ENCODE measurements at regions not wholly inside any gene's neighbourhood (a gene's known extent, or its start where the extent isn't known, plus 50 kb on each side); places are given as distances from the start of the nearest gene placed in this dataset.

DNA sequence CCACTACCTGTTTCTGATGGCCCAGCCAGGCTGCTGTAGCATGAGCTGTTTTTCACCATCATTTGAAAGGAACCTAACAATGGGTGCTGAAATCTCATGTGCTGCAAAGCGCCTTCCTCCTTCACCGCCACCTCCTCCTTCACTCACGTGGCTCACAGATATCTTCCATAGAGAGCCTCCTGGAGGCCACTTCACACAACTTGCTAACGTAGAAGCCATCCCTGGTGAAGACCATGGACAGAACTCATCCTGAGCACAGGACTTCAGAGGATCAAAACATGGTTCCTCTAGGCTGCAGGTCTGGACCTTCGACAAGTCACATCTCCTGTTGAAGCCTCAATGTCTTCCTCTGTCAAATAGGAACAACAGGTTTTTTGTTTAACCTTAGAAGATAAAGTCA, 155.5 kb upstream of the RAD23B start:
- Mint-ChIP-seq H3K27me3 (ENCODE audit: low read depth) (no peaks in the 10 kb centered on the region), H3K9me3 (ENCODE audit: insufficient read depth) (no peaks in the 10 kb centered on the region), H3K27ac (no peak overlapping the region), H3K4me1 (ENCODE audit: low read depth) (no peaks in the 10 kb centered on the region), H3K4me3 (no peak overlapping the region), H3K36me3 (ENCODE audit: low read depth) (no peaks in the 10 kb centered on the region)
- ChIA-PET CTCF (no interaction called here), POLR2A (no interaction called here)
- no peak for ATAC-seq
- no peak for DNase-seq

DNA sequence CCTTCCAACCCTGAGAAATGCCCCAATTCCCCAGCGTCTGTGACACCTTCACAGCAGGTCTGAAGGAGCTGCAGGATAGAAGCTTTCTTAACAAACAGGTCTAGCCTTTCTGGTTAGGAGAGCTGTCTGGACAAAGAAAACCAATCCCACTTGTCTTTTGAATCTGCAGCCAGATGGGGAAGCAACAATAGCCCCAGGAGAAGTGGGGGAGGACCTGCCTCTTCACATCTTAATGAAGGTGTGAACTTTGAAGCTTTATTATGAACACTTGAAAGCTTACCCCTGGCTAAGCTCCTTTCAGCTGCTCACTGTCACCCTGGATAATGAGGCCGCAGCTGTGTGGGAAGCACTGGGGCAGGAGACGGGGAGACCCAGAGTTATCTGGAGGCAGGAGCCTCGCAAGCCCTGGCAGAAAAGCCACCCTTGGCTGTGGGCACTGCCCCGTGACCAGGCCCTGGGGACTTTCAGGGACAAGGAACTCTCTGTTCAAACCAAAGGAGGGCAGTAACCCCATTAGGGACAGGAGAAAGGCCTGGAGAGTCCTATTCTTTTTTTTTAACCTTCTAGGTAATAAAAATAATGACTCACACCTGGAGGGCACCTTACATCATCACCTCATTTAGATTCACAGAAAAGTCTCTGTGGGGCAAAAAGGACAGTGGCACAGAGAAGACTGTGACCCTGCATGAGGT, 151.8 kb upstream of the RAD23B start:
- Mint-ChIP-seq H3K27me3 (ENCODE audit: low read depth) (no peaks in the 10 kb centered on the region), H3K4me1 (ENCODE audit: low read depth) (no peaks in the 10 kb centered on the region), H3K4me3 (no peak overlapping the region), H3K27ac (no peak overlapping the region), H3K36me3 (ENCODE audit: low read depth) (no peaks in the 10 kb centered on the region), H3K9me3 (ENCODE audit: insufficient read depth) (no peaks in the 10 kb centered on the region)
- ChIA-PET CTCF (no interaction called here), POLR2A (no interaction called here)
- ATAC-seq (no peak), DNase-seq (no peak)

DNA sequence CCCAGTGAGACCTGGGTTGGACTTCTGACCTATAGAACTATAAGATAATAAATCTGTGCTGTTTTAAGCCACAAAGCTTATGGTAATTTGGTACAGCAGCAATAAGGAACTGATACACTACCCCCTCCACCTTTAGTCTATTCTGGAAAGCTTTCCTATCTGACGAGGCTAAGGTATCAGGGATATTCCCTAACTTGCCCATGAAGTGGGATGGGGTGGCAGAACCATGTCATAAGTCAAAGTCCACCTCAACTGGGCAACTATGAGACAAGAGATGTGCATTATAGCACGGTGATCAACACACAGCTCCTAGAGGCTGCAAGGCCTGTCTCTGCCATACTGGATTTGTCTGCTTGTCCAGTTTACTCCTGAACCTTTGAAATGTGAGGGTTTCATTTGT, 146.8 kb upstream of the RAD23B start:
- H3K4me3 Mint-ChIP-seq = no peak overlapping the region
- no peaks in the 10 kb centered on the region for H3K36me3 Mint-ChIP-seq (ENCODE audit: low read depth)
- CTCF ChIA-PET = interaction anchor here (1.8 kb wide), 1 partner anchor 29 kb away, joined by 3 read pairs; no protein-coding TSS in a partner anchor
- POLR2A ChIA-PET = no interaction called here
- H3K9me3 Mint-ChIP-seq (ENCODE audit: insufficient read depth) = no peaks in the 10 kb centered on the region
- ATAC-seq (no peak), DNase-seq (no peak)
- no peak overlapping the region for H3K27ac Mint-ChIP-seq
- H3K27me3 Mint-ChIP-seq (ENCODE audit: low read depth) = no peaks in the 10 kb centered on the region
- H3K4me1 Mint-ChIP-seq (ENCODE audit: low read depth) = no peaks in the 10 kb centered on the region

DNA sequence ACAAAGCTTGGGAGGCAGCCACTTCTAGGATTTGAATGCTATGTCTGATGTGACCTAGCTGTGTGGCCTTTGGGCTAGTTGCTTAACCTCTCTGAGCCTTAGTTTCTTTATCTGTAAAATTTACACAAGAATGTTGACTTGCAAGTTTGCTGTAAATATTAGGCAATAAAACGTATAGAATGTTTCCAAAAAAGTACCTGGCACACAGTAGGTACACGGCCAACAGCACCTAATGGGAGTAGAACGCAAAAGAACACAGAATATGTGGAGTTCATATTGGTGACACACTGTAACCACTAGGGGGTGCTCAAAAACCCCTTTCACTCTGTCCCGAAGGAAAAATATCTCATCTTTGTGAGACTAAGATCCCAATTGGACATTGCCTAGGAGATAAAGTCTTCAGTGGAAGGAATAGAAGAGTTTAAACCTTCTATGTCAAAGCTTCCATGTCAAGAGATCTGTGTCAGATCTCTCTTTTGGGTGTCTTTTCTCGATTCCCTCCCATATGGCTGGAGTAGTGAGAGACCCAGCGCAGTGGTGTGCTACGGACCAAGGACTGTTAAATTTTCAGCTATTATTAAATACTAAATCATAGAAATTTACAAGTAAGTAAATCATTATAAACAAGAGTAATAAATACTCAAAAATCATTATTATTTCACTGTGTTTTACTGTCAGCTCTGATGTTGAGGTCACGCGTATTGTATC, 145.4 kb upstream of the RAD23B start:
- no peaks in the 10 kb centered on the region for H3K36me3 Mint-ChIP-seq (ENCODE audit: low read depth)
- CTCF ChIA-PET = interaction anchor here (0.7 to 2.7 kb wide), 7 partner anchors 13 to 288 kb away, joined by 3 to 23 read pairs (median 3); no protein-coding TSS in a partner anchor
- H3K27me3 Mint-ChIP-seq (ENCODE audit: low read depth) = no peaks in the 10 kb centered on the region
- H3K4me1 Mint-ChIP-seq (ENCODE audit: low read depth) = no peaks in the 10 kb centered on the region
- POLR2A ChIA-PET = no interaction called here
- no peaks in the 10 kb centered on the region for H3K9me3 Mint-ChIP-seq (ENCODE audit: insufficient read depth)
- H3K27ac Mint-ChIP-seq = no peak overlapping the region
- no peak overlapping the region for H3K4me3 Mint-ChIP-seq
- DNase-seq (peak; percentile 23), ATAC-seq (no peak)

DNA sequence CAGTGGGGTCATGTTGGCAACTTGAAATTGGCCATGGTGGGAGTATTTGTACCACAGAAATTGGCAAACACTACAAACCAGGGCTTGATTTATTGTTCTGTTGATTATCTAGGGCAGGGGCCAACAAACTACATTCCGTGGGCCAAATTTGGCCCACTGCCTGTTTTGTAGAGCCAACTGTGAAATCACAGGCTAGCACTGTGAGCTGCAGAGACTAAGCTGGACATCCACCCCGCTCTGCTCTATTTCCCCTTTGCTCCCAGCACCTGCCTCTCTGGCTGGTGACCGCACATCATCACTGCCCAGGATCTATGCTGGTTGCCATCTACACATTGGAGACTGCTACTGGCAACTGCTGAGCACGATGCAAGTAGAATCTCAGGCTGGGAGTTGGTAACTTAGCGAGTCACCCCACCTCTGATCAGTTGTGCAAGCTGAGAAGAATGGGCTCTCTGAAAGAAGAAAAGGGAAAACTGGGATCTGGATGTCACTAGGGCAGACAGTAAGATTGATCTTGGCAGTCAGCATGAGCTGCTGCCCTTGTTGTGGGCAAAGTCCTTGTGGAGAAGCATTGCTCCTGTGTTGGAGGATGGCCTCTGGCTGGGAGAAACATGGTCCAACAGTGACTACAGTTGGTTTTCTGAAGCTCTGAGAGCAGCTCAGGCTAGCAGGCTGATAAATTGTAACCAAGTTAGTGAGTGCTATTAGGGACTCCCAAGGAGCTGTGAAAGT, 144.7 kb upstream of the RAD23B start:
- DNase-seq (no peak), ATAC-seq (no peak)
- Mint-ChIP-seq H3K27me3 (ENCODE audit: low read depth) (no peaks in the 10 kb centered on the region), H3K9me3 (ENCODE audit: insufficient read depth) (no peaks in the 10 kb centered on the region), H3K4me3 (no peak overlapping the region), H3K4me1 (ENCODE audit: low read depth) (no peaks in the 10 kb centered on the region), H3K36me3 (ENCODE audit: low read depth) (no peaks in the 10 kb centered on the region), H3K27ac (no peak overlapping the region)
- ChIA-PET CTCF (interaction anchor here (0.7 to 2.7 kb wide), 5 partner anchors 31 to 287 kb away, joined by 3 to 23 read pairs (median 3); no protein-coding TSS in a partner anchor), POLR2A (no interaction called here)

DNA sequence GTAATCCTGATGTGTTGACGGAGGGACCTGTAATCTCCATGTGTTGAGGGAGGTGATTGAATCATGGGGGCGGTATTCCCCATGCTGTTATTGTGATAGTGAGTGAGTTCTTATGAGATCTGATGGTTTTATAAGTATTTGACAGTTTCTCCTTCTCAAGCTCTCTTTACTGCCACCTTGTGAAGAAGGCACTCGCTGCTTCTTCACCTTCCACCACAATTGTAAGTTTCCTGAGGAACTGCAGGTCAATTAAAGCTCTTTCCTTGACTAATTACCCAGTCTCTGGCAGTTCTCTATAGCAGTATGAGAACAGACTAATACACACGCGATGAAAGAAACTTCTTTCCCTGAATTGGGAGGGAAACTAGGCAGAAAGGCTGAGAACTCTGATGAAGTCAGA, 141.1 kb upstream of the RAD23B start:
- no peaks in the 10 kb centered on the region for H3K27me3 Mint-ChIP-seq (ENCODE audit: low read depth)
- CTCF ChIA-PET = interaction anchor here (1.2 kb wide), 1 partner anchor 199 kb away, joined by 3 read pairs; no protein-coding TSS in a partner anchor
- H3K4me1 Mint-ChIP-seq (ENCODE audit: low read depth) = no peaks in the 10 kb centered on the region
- H3K27ac Mint-ChIP-seq = no peak overlapping the region
- POLR2A ChIA-PET = no interaction called here
- ATAC-seq (no peak), DNase-seq (no peak)
- no peaks in the 10 kb centered on the region for H3K36me3 Mint-ChIP-seq (ENCODE audit: low read depth)
- H3K4me3 Mint-ChIP-seq = no peak overlapping the region
- no peaks in the 10 kb centered on the region for H3K9me3 Mint-ChIP-seq (ENCODE audit: insufficient read depth)

DNA sequence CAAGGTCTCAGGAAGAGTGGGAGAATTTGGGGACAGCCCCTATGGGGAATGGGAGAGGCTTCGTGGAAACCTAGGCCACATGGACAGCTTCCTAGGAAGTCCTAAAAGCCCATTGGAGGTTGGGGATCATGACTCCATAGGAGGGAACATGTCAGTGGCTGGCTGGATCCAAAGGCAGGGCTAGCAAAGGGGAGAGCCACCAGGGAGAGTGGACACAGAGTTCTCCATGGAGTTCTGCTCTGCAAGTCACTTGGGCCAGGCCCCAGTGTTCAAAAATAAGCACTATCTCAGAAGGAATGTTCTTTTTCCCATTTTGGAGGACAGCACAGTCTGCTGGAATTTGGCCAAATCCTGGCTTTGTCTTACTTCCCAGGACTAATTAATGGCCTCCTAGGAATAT, 140.6 kb upstream of the RAD23B start:
- Mint-ChIP-seq H3K36me3 (ENCODE audit: low read depth) (no peaks in the 10 kb centered on the region), H3K4me1 (ENCODE audit: low read depth) (no peaks in the 10 kb centered on the region), H3K27ac (no peak overlapping the region), H3K9me3 (ENCODE audit: insufficient read depth) (no peaks in the 10 kb centered on the region), H3K27me3 (ENCODE audit: low read depth) (no peaks in the 10 kb centered on the region), H3K4me3 (no peak overlapping the region)
- POLR2A ChIA-PET = no interaction called here
- CTCF ChIA-PET = interaction anchor here (1.2 kb wide), 1 partner anchor 199 kb away, joined by 3 read pairs; no protein-coding TSS in a partner anchor
- DNase-seq = no peak
- no peak for ATAC-seq

DNA sequence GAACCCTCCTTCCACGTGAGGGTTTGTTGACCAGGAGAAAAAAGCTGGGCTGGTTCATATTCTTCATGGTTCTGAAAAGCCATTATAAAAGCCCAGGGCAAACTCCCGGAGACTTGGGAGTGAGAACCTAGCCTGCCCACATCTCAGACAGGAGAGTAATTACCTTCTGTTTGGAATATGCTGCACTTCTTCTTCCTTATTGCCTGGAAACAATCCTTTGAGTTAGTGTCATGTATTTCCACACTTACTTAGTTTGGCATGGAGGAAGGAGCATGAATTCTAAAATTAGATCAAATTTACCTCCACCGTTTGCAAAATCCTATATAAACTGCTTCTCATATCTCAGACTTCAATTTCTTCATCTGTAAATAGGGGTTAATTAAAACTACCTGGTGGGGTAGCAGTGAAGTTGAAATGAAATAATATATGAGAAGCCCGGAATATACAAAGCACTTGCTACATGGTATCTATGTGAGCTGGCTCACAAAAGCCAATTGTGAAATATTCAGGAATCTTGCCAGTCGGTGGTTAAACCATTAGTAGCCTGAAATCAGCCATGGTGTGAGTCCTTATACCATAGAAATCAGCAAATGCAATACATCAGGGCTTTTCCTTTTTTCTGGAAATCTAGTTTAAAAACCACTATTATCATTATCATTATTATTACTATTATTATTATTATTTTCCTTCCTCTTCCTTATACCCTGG, 140.0 kb upstream of the RAD23B start:
- H3K9me3 Mint-ChIP-seq (ENCODE audit: insufficient read depth) = no peaks in the 10 kb centered on the region
- ChIA-PET POLR2A (interaction anchor here (0.7 kb wide), 1 partner anchor 505 kb away, joined by 7 read pairs; no protein-coding TSS in a partner anchor), CTCF (no interaction called here)
- no peaks in the 10 kb centered on the region for H3K36me3 Mint-ChIP-seq (ENCODE audit: low read depth)
- no peak for ATAC-seq
- DNase-seq = no peak
- H3K4me1 Mint-ChIP-seq (ENCODE audit: low read depth) = no peaks in the 10 kb centered on the region
- H3K27ac Mint-ChIP-seq = no peak overlapping the region
- H3K4me3 Mint-ChIP-seq = no peak overlapping the region
- H3K27me3 Mint-ChIP-seq (ENCODE audit: low read depth) = no peaks in the 10 kb centered on the region

DNA sequence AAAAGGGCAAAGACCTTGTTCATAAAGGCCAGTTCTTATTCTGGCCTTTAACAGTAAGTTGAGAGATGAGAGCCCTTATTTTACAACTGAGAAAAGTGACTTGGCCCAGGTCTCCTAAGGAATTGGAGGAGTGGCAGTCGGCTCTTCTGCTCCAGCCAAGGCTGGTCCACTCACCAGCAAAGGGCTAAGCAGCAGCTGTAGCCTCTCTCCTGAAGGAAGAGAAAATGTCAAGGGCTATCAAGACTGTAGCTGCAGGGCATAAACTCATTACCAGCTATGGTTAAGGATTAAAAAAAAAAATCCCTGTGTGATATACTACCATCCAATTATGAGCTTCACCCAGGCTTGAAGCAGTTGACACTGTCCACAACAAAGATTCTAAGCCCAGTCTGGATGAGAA, 138.6 kb upstream of the RAD23B start:
- no peak overlapping the region for H3K27ac Mint-ChIP-seq
- ChIA-PET POLR2A (no interaction called here), CTCF (no interaction called here)
- ATAC-seq (no peak), DNase-seq (no peak)
- no peaks in the 10 kb centered on the region for H3K9me3 Mint-ChIP-seq (ENCODE audit: insufficient read depth)
- H3K4me1 Mint-ChIP-seq (ENCODE audit: low read depth) = no peaks in the 10 kb centered on the region
- no peaks in the 10 kb centered on the region for H3K27me3 Mint-ChIP-seq (ENCODE audit: low read depth)
- no peaks in the 10 kb centered on the region for H3K36me3 Mint-ChIP-seq (ENCODE audit: low read depth)
- no peak overlapping the region for H3K4me3 Mint-ChIP-seq

DNA sequence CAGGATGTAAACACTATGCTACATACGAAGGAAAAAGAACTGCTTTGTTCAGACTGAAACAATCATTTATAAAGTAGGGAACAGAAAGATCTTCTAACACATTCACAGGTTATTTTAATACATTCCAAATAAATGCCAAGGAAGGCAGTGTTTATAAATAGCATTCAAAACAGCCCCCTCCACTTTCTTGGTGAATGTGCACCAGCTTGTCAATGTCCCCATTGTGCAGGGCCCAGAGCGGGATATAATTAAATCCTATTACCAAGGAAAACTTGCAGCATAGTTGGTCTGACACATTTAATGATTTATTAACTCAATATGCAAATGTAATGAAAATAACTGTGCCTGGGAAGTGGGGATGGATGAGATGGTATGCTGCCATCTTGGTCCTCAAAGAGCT, 135.9 kb upstream of the RAD23B start:
- CTCF ChIA-PET = no interaction called here
- Mint-ChIP-seq H3K27ac (no peak overlapping the region), H3K4me3 (no peak overlapping the region), H3K27me3 (ENCODE audit: low read depth) (peaks cover 3% of the 10 kb centered on the region), H3K36me3 (ENCODE audit: low read depth) (no peaks in the 10 kb centered on the region), H3K4me1 (ENCODE audit: low read depth) (no peaks in the 10 kb centered on the region), H3K9me3 (ENCODE audit: insufficient read depth) (no peaks in the 10 kb centered on the region)
- no peak for DNase-seq
- no peak for ATAC-seq
- POLR2A ChIA-PET = no interaction called here

DNA sequence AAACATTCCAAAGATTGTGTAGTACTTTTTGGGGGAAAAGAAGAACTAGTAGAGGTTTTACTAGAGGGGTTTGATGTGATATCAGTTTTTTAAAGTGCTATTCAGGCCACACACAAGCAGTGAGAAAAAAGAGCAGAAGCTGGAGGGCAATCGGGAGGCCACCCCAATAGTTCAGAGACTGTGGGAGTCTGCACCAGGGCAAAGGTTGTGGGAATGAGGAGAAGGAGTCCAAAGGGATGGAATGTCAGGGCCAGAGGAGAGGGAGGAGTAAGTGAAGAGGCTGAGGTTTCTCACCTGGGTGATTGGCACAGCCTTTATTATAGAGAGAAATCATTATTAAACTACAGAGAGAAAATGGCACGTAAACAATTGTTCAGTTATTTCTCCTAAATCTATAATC, 134.9 kb upstream of the RAD23B start:
- peaks cover 3% of the 10 kb centered on the region for H3K27me3 Mint-ChIP-seq (ENCODE audit: low read depth)
- ATAC-seq = no peak
- CTCF ChIA-PET = no interaction called here
- no peaks in the 10 kb centered on the region for H3K36me3 Mint-ChIP-seq (ENCODE audit: low read depth)
- no peak overlapping the region for H3K4me3 Mint-ChIP-seq
- DNase-seq = no peak
- POLR2A ChIA-PET = no interaction called here
- H3K4me1 Mint-ChIP-seq (ENCODE audit: low read depth) = no peaks in the 10 kb centered on the region
- H3K9me3 Mint-ChIP-seq (ENCODE audit: insufficient read depth) = no peaks in the 10 kb centered on the region
- H3K27ac Mint-ChIP-seq = no peak overlapping the region

DNA sequence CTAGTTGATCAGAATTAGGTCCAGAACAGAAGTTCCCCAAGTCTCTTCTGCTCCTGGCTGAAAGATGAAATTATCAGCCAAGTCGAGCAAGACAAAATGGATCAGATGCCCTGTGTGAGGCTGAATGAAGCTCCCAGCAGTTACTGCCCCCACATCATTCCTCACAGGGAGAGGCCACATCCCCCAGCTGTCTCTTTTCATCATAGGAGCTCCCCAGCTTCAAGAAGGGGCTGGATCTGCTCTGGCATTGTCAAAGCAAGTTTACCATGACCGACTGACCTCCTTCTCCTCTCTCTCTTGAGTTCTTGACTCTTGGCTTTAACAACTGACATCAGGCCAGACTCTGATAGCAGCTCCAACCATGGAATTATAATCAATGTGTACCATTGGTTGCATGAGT, 133.3 kb upstream of the RAD23B start:
- Mint-ChIP-seq H3K4me1 (ENCODE audit: low read depth) (no peaks in the 10 kb centered on the region), H3K27me3 (ENCODE audit: low read depth) (peaks cover 3% of the 10 kb centered on the region), H3K36me3 (ENCODE audit: low read depth) (no peaks in the 10 kb centered on the region), H3K9me3 (ENCODE audit: insufficient read depth) (no peaks in the 10 kb centered on the region), H3K4me3 (no peak overlapping the region), H3K27ac (no peak overlapping the region)
- no peak for DNase-seq
- POLR2A ChIA-PET = no interaction called here
- CTCF ChIA-PET = interaction anchor here (1.6 kb wide), 1 partner anchor 22 kb away, joined by 3 read pairs; no protein-coding TSS in a partner anchor
- no peak for ATAC-seq
